HG02981 (cell line): ENCODE measurements at regions not wholly inside any gene's neighbourhood (a gene's known extent, or its start where the extent isn't known, plus 50 kb on each side); places are given as distances from the start of the nearest gene placed in this dataset.

Experiments
- ATAC-seq: cut with Tn5 transposase; IDR thresholded peaks from one replicate; pipeline ENCODE4 v1.9.1; 2021; ENCODE audit warnings: mild to moderate bottlenecking, moderate library complexity; ENCODE audit not compliant: unreplicated experiment

- ATAC-seq = no peak
Measured at GRCh38 chr9:126088336-126088735, 238.3 kb upstream of the MVB12B start.

- no peak for ATAC-seq
Measured at GRCh38 chr9:126089789-126090188, 236.8 kb upstream of the MVB12B start.

GRCh38 chr9:126093771-126094170 is 232.9 kb upstream of the MVB12B start:
- no peak for ATAC-seq

- no peak for ATAC-seq
Measured at GRCh38 chr9:126095546-126096190, 231.0 kb upstream of the MVB12B start.

- no peak for ATAC-seq
Measured at GRCh38 chr9:126096340-126096739, 230.3 kb upstream of the MVB12B start.

GRCh38 chr9:126097679-126098078 is 228.9 kb upstream of the MVB12B start:
- ATAC-seq = no peak

GRCh38 chr9:126106404-126106803 is 220.2 kb upstream of the MVB12B start:
- ATAC-seq = no peak

- no peak for ATAC-seq
Measured at GRCh38 chr9:126107693-126108092, 218.9 kb upstream of the MVB12B start.

GRCh38 chr9:126108240-126108639 is 218.4 kb upstream of the MVB12B start:
- no peak for ATAC-seq

- ATAC-seq = no peak
Measured at GRCh38 chr9:126109575-126109974, 217.1 kb upstream of the MVB12B start.

GRCh38 chr9:126111556-126111955 is 215.1 kb upstream of the MVB12B start:
- no peak for ATAC-seq

GRCh38 chr9:126112135-126112720 is 214.4 kb upstream of the MVB12B start:
- ATAC-seq = no peak

- no peak for ATAC-seq
Measured at GRCh38 chr9:126113176-126113575, 213.5 kb upstream of the MVB12B start.

GRCh38 chr9:126113756-126114408 is 212.7 kb upstream of the MVB12B start:
- no peak for ATAC-seq

- ATAC-seq = no peak
Measured at GRCh38 chr9:126114409-126114760, 212.2 kb upstream of the MVB12B start.

GRCh38 chr9:126114850-126115460 is 211.7 kb upstream of the MVB12B start:
- ATAC-seq = no peak

GRCh38 chr9:126116351-126117157 is 210.1 kb upstream of the MVB12B start:
- ATAC-seq = no peak

GRCh38 chr9:126117158-126117425 is 209.5 kb upstream of the MVB12B start:
- no peak for ATAC-seq

GRCh38 chr9:126117631-126118030 is 209.0 kb upstream of the MVB12B start:
- no peak for ATAC-seq

GRCh38 chr9:126119731-126120130 is 206.9 kb upstream of the MVB12B start:
- no peak for ATAC-seq

GRCh38 chr9:126122901-126123616 is 203.6 kb upstream of the MVB12B start:
- ATAC-seq = no peak
